Small intestine (tissue), 7 donors: ENCODE measurements at regions not wholly inside any gene's neighbourhood (a gene's known extent, or its start where the extent isn't known, plus 50 kb on each side); places are given as distances from the start of the nearest gene placed in this dataset.

Source experiments
- DNase-seq, 2 donors: peaks; one replicate each; pipeline versions ENCODE4 v3.0.0 to v3.0.0-alpha.2; 2013
- FAIRE-seq: peaks from 2 replicates; lab custom pipeline; 2012; peaks lifted over from hg19 to GRCh38; lab: Jason Lieb, UNC
- H3K27ac ChIP-seq, 3 donors: one replicate each; pipeline ENCODE4 v1.5.1; 2013; ENCODE audit warnings: low read length in 2 of 3, mild to moderate bottlenecking in 2 of 3, control low read depth in 1 of 3, inconsistent platforms in 1 of 3, low read depth in 1 of 3, moderate library complexity in 1 of 3
- H3K27me3 ChIP-seq, 3 donors: one replicate each; pipeline ENCODE4 v1.6.1; 2013; ENCODE audit warnings: low read length in 3 of 3, inconsistent platforms in 1 of 3; ENCODE audit not compliant: control insufficient read depth in 3 of 3, insufficient read depth in 3 of 3
- H3K36me3 ChIP-seq, 3 donors: one replicate each; pipeline ENCODE4 v1.6.1; 2013; ENCODE audit warnings: low read length in 3 of 3, inconsistent platforms in 1 of 3, low read depth in 1 of 3, mild to moderate bottlenecking in 1 of 3, moderate library complexity in 1 of 3; ENCODE audit not compliant: control insufficient read depth in 3 of 3, insufficient read depth in 2 of 3
- H3K4me1 ChIP-seq, 3 donors: one replicate each; pipeline ENCODE4 v1.6.1; 2013; ENCODE audit warnings: low read length in 2 of 3, inconsistent platforms in 1 of 3, low read depth in 1 of 3, mild to moderate bottlenecking in 1 of 3, moderate library complexity in 1 of 3; ENCODE audit not compliant: control insufficient read depth in 3 of 3, insufficient read depth in 2 of 3
- H3K4me3 ChIP-seq, 3 donors: one replicate each; pipeline ENCODE4 v1.5.1; 2013; ENCODE audit warnings: low read length in 3 of 3, control low read depth in 1 of 3, inconsistent platforms in 1 of 3, low read depth in 1 of 3, mild to moderate bottlenecking in 1 of 3, moderate library complexity in 1 of 3
- H3K9me3 ChIP-seq, 2 donors: one replicate each; pipeline ENCODE4 v1.6.1; 2013; ENCODE audit warnings: low read depth in 1 of 2, low read length in 1 of 2; ENCODE audit not compliant: control insufficient read depth in 2 of 2, insufficient read depth in 1 of 2
- WGBS, 3 donors: extraction: QIAGEN DNeasy Blood & Tissue Kit; methylation state at CpG; one replicate each; pipeline ENCODE4 v1.1.7; 2013; 5-methylcytosine and 5-hydroxymethylcytosine counted together
- donor health status: healthy with polysubstance abuse.
- donor health status: control.
- donor health status: control.
- donor health status: Bipolar disorder and iron deficiency.
- donor health status: healthy.

DNA sequence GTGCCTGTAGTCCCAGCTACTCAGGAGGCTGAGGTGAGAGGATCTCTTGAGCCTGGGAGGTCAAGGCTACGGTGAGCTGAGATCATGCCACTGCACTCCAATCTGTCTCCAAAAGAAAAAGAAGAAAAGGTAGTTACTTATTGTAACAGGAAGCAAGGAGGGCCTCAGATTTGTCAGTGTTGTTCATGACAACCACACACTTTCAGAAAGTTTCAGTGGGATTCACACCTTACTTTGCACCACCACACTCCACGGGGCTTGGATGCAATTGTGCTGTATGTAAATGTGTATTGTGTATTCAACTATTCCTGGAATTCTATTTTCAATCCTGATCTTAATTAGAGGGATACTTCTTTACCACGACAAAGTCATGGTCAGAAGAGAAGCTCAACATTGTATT is 142.6 kb downstream of the ELOVL4 start:
- no peaks in the 10 kb centered on the region for H3K4me1 ChIP-seq
- 75 to 82% (median 80%) methylated on average over 3 of the region's 3 CpGs for WGBS, 3 donors
- H3K36me3 ChIP-seq: no peaks in the 10 kb centered on the region
- H3K4me3 ChIP-seq: no peak overlapping the region
- H3K9me3 ChIP-seq: no peaks in the 10 kb centered on the region
- H3K27me3 ChIP-seq: peaks cover 0 to 2% (median 0%) of the 10 kb centered on the region in 3 donors
- no peak for DNase-seq
- H3K27ac ChIP-seq: no peak overlapping the region
- FAIRE-seq: no peak

GRCh38 chr6:79803917-79804316 is 143.4 kb downstream of the ELOVL4 start:
- Histone ChIP-seq H3K9me3 (no peaks in the 10 kb centered on the region), H3K4me3 (no peak overlapping the region), H3K27ac (no peak overlapping the region), H3K27me3 (peaks cover 0 to 2% (median 0%) of the 10 kb centered on the region in 3 donors), H3K4me1 (no peaks in the 10 kb centered on the region), H3K36me3 (no peaks in the 10 kb centered on the region)
- DNase-seq (no peak), FAIRE-seq (no peak)

DNA sequence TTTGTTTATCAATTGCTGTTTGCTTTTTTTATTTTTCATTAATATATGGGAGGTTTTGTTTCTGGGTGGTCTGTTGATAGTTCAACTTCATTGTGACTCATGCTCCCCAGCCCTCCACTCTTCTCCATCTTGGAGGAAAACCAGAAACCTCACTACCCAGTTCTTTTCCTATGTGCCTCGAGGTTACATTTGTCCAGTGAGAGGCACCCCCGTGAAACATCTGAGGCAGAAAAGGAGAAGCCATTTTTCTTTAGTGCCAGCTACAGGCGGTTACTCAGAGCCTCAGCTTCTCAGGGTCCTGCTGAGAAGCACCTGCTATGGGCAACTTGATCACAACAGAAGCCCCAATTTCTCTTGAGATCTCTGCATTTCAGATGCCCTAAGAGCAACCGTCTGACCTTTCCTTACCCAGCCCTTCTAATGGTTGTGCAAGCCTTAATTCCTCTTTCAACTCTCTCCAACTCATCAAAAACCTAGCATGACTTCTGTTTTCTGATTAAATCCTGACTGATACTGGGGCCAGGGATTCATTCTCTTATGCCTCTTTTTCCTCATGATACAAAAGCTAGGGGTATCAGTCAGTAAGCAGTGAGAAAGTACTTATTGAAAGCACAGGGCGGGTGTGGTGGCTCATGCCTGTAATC is 144.6 kb downstream of the ELOVL4 start:
- FAIRE-seq: no peak

DNA sequence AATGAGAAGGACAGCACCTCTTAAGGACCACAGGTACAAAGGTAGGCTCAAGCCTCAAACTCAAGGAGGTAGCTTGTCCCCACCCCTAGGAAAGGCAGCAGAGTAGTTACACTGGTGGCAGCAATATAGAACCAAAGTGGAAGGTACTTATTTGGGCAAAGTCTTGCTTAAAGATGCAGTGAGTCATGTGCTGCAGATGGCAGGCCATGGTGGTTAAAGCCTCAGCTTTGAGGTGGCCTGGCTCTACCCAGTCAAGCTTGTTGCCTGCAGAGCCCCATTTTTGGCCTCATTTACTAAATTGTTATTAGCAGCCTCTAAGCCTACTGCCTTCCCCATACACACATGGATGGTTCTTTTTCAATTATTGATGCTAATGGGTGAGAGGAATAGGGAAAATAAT is 146.0 kb downstream of the ELOVL4 start:
- Histone ChIP-seq H3K4me1 (no peaks in the 10 kb centered on the region), H3K27ac (no peak overlapping the region), H3K4me3 (no peak overlapping the region), H3K9me3 (no peaks in the 10 kb centered on the region), H3K27me3 (peaks cover 0 to 2% (median 0%) of the 10 kb centered on the region in 3 donors), H3K36me3 (no peaks in the 10 kb centered on the region)
- no peak for FAIRE-seq
- no peak for DNase-seq

More for the DNA sequence above, 144.6 kb downstream of the ELOVL4 start:
- Histone ChIP-seq H3K36me3 (no peaks in the 10 kb centered on the region), H3K9me3 (no peaks in the 10 kb centered on the region), H3K4me3 (no peak overlapping the region), H3K27ac (no peak overlapping the region), H3K27me3 (peaks cover 0 to 2% (median 0%) of the 10 kb centered on the region in 3 donors), H3K4me1 (no peaks in the 10 kb centered on the region)
- DNase-seq: no peak
- 51 to 60% (median 58%) methylated on average over 5 of the region's 5 CpGs for WGBS, 3 donors

- no peaks in the 10 kb centered on the region for H3K4me1 ChIP-seq
- H3K27ac ChIP-seq: no peak overlapping the region
- no peak overlapping the region for H3K4me3 ChIP-seq
- WGBS, 3 donors: 41 to 54% (median 45%) methylated on average over 2 of the region's 2 CpGs
- no peaks in the 10 kb centered on the region for H3K9me3 ChIP-seq
- peaks cover 0 to 2% (median 0%) of the 10 kb centered on the region in 3 donors for H3K27me3 ChIP-seq
- DNase-seq (no peak), FAIRE-seq (no peak)
- no peaks in the 10 kb centered on the region for H3K36me3 ChIP-seq
Measured at GRCh38 chr6:79798841-79799240, 148.5 kb downstream of the ELOVL4 start.

- DNase-seq (no peak), FAIRE-seq (no peak)
- Histone ChIP-seq H3K9me3 (no peaks in the 10 kb centered on the region), H3K27me3 (peaks cover 0 to 2% (median 0%) of the 10 kb centered on the region in 3 donors), H3K4me1 (no peaks in the 10 kb centered on the region), H3K4me3 (no peak overlapping the region), H3K27ac (no peak overlapping the region), H3K36me3 (no peaks in the 10 kb centered on the region)
- WGBS, 3 donors: 47 to 66% (median 62%) methylated on average over 2 of the region's 2 CpGs
Measured at GRCh38 chr6:79797912-79798311, 149.4 kb downstream of the ELOVL4 start.

DNA sequence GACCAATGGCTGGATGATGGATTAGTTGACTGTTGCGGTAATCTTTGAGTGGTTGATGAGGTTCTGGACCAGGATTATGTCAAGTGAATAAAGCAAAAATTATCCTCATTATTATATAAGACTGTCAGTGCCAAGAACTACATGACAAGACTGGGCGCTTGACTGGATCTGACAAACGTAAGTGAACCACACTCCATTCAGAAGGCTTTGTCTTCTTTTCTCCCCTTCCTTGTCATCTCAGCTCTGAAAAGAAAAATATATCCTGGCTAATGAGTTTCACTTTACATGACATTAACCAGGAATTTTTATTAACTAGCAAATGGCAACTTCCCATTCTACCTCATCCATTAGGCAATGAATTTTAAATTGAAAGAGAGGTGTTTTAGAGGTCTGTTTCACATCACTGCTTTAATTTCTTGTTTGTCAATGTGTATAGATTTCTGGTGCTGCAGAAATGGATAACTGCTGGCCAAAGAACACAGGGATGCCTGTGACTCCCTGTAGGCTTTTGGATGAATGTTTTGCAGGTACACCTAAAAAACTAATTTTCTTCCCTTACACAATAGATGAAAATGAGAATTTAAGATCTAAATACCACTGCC is 150.1 kb downstream of the ELOVL4 start:
- FAIRE-seq: no peak
- no peak for DNase-seq
- H3K4me1 ChIP-seq: no peaks in the 10 kb centered on the region
- no peak overlapping the region for H3K4me3 ChIP-seq
- no peaks in the 10 kb centered on the region for H3K9me3 ChIP-seq
- peaks cover 0 to 2% (median 0%) of the 10 kb centered on the region in 3 donors for H3K27me3 ChIP-seq
- no peaks in the 10 kb centered on the region for H3K36me3 ChIP-seq
- 90 to 94% (median 93%) methylated on average over 3 of the region's 3 CpGs for WGBS, 3 donors
- no peak overlapping the region for H3K27ac ChIP-seq

DNA sequence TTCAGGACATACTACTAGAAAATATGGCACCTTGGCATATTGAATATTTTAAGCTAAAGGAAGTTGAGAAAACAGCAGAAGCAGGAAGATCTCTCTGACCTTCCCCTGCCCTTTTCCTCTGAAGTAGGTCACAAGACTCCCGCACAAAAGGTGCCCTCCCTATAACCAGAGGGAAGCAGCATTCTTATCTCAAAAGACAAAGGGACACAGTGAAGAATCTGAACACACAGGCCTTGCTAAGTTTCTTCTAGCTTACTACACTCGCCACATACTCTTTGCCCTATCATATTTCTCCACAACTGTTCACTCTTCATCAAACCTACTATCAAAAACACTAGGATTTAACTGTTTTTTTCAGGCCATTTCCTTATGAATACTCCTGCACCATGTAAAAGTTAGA is 151.2 kb downstream of the ELOVL4 start:
- FAIRE-seq (no peak), DNase-seq (no peak)
- no peak overlapping the region for H3K27ac ChIP-seq
- peaks cover 0 to 2% (median 0%) of the 10 kb centered on the region in 3 donors for H3K27me3 ChIP-seq
- H3K4me1 ChIP-seq: no peaks in the 10 kb centered on the region
- no peaks in the 10 kb centered on the region for H3K36me3 ChIP-seq
- H3K9me3 ChIP-seq: no peaks in the 10 kb centered on the region
- WGBS, 3 donors: 61 to 76% (median 64%) methylated on average over 2 of the region's 2 CpGs
- no peak overlapping the region for H3K4me3 ChIP-seq

- no peaks in the 10 kb centered on the region for H3K27me3 ChIP-seq
- no peaks in the 10 kb centered on the region for H3K9me3 ChIP-seq
- H3K4me1 ChIP-seq: no peaks in the 10 kb centered on the region
- no peak overlapping the region for H3K4me3 ChIP-seq
- DNase-seq (no peak), FAIRE-seq (no peak)
- no peaks in the 10 kb centered on the region for H3K36me3 ChIP-seq
- 81 to 88% (median 87%) methylated on average over 5 of the region's 5 CpGs for WGBS, 3 donors
- H3K27ac ChIP-seq: no peak overlapping the region
Measured at GRCh38 chr6:79789896-79790295, 157.5 kb downstream of the ELOVL4 start.
